HK-2 (cell line): ENCODE measurements at regions not wholly inside any gene's neighbourhood (a gene's known extent, or its start where the extent isn't known, plus 50 kb on each side); places are given as distances from the start of the nearest gene placed in this dataset.
"Not testable (repeated sequence)": the region's sequence is repeated elsewhere in the genome, so short reads cannot be mapped to it uniquely, and the experiment has no call there.

Experiments
- DNase-seq: peaks from one replicate; pipeline ENCODE4 v3.0.0-alpha.2; 2018; ENCODE audit not compliant: unreplicated experiment

DNA sequence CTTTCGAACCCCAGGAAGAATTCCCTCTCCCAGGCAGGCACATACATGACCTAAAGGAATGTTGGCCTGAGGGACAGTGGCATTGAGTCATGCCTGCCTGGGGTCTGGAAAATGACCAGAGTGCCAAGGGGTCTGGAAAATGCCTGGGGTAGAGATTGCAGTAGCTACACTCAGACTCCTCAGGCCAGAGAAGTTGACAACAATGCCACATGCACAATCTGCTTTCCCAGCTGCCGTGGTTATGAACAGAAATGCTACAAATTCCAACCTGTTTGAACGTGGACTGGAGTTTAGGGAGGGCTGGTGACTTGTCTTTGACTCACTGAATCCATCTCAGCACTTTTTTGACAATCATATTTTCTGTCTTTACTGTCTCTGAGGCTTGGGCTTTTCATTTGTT lies 250.0 kb downstream of the ABCC12 start:
- no peak for DNase-seq

DNA sequence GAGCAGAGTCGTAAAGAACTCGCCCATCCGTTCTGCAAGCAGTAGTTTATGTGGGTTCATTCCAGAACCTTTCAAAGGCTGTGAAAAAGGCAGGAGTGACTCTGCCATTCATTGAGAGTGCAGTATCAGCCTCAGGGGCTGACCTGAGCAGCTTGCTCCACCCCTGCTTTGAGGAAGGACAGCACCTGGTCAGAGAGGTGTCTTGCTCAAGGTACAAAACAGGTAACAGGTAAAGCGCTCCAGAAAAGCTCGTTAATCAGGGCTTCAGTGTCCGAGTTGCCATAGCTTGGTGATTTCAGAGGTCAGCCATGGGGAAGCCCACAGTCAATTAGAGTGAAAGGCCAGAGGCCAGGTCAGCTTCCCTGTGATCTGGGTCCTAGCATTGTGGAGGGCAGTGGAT lies 251.1 kb downstream of the ABCC12 start:
- no peak for DNase-seq

DNA sequence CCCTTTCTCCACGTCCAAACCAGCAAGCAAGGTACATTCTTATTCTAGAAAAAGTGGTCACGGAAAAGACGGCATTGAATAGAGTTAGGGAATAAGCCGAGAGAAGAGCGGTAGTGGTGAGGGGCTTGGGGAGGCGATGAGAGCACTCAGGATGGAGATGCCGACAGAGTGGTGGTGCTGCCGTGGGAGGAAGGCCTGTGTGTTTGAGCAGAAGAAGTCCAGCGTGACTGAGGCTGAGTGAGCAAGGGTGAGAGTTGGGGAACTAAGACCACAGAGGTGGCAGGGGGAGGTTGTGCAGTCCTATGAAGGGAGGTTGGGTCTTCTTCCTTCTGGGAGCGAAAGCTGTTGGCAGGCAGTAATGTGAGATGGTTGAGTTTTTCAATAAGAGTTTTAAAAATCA lies 252.3 kb downstream of the ABCC12 start:
- no peak for DNase-seq

DNA sequence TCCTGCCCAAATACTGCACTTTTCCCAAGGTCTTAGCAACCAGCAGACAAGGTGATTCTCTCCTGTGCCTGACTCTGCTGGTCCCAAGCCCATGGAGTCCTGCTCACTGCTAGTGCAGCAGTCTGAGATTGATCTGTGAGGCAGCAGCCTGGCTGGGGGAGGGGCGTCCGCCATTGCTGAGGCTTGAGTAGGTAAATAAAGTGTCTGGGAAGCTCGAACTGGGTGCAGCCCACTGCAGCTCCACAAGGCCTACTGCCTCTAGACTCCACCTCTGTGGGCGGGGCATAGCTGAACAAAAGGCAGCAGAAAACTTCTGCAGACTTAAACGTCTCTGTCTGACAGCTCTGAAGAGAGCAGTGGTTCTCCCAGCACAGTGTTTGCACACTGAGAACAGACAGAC lies 258.7 kb downstream of the ABCC12 start:
- not testable (repeated sequence) for DNase-seq

DNA sequence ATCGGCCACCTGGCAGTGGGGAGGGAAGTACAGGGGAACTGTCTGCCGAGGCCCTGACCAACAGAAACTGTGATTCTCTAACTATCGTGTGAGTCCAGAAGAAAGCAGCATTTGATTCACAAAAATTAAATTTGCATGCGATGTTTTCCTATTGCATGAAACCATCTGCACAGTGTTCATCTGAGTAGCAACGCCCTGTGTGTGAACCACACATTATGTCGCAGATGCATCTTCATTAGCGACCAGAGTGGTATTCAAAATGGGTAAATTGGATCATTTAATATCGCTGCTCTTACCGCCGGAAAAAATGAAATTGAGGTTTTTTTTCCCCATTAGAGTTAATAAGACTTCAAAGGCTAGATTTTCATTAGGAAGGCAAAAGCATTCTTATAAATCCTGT lies 260.6 kb downstream of the ABCC12 start:
- DNase-seq: no peak

DNA sequence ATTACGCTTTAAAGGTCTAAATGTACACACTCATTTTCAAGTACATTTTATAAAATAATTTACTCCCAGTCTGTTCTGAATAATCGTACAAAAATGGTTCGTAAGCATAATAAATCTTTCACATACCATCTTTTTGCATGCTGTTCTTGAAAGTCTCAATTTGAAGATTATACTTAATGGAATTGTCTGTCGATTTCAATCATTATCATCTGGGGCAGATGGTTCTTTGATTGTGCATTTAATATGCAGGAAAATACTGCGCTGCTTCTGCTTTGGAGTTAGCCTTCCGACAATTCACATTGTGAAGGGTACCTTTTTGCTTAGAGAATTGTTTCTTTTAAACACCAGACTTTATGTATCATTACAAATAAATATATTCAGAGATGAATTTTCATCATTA lies 262.8 kb downstream of the ABCC12 start:
- no peak for DNase-seq

DNA sequence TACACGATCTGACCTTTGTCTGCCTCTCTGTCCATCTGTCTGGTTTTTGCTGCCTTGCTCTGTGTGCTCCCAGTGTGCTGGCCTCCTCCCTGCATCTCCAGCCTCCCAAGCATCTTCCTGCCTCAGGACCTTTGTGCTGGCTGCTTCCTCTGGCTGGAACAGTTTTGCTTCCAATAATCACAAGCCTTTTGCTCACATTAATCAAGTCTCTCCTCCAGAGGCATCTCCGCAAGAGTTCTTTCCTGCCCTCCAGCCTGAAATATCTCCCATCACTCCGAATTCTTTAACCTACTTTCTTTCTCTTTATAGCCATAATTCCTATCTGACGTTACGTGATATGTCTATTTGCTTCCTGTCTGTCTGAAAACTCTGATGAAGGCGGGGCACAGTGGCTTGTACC lies 267.1 kb downstream of the ABCC12 start:
- DNase-seq: no peak

DNA sequence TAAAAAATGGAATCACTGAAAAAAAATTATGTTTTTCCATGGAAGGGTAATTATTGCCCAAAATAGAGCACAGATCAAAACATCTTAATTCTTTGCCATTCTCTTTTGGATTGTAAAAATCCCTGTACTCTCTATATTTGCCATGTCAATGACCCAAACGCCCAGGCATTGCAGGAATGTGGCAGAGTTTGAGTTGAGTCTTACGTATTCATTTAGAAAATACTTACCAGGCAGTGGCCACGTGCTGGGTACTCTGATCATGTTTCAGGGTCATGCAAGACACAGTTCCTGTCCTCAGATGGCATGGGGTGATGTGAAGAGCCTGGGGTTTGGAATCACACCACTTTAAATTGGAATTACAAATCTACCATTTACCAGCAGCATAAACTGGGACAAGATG lies 267.7 kb downstream of the ABCC12 start:
- DNase-seq: peak; percentile 31

DNA sequence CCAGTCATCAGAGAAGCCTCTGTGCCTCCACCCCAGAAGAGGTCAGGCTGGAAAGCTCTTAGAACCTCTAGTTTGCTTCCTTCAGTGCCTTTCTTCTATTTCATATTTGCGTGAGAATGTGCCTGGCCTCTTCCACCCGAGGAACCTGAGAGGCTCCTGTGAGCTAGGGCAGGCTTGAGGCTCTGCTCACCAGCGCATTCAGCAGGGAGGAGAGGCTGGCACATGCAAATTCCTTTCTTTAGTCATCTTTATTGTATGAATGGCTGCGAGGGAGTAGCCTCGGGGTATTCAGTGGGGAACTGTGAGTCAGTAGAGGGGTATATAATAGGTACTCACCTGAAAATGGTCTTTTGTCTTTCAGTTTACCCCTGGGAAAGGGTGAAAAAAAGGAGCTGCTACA lies 268.3 kb downstream of the ABCC12 start:
- peak; percentile 14 for DNase-seq

DNA sequence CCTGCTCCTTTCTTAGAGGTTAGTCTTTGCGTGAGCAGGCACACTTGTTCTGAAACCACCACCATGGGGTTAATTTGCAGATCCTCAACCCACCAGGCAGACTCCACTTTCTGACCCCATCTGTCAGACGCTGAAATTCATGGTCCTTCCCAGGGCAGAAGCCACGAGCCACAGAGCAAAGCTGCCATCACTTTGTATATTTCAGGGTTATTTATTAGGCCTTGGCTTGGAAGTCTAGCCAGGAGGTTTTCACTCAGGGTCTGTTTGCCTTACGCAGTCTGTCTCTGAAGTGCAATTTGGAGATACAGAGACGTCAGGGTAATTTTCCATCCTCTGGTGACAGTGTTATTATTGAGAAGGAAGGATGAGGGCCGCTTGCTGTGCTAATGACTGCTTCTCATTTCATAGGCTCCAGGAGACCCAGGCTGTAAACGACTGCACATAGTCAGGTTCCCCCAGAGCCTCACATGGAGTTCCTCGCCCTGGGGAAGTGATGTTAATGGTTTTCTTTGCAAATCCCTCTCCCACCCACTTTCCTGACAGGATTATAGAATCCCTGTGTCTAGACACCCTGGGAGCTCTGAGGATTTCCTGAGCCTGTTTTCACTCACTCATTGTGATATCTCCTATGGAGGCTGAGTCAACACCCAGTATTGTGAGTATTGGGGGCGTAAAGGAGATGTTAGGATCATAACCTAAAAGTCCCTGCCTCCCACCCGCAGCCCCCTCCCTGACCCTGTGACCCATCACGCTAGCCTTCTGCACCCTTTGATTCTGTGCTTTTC lies 269.0 kb downstream of the ABCC12 start:
- no peak for DNase-seq

DNA sequence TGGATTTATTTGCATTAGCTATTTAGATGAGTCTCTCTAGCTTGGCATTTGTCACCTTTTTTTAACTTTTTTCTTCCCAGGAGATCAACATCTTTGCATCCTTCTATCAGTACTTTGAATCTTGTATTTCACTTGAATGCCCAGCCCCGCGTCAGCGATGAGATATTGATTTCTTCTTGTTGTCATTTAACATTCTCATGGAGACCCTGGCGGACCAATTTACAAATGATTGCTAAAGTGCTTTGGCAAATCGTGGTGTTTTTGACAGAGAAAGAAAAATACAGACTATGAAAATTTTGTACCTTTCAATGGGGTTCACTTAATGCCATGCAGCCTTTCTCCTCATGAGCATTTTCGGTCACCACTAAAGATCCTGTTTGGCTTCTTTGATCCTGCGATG lies 269.7 kb downstream of the ABCC12 start:
- no peak for DNase-seq

DNA sequence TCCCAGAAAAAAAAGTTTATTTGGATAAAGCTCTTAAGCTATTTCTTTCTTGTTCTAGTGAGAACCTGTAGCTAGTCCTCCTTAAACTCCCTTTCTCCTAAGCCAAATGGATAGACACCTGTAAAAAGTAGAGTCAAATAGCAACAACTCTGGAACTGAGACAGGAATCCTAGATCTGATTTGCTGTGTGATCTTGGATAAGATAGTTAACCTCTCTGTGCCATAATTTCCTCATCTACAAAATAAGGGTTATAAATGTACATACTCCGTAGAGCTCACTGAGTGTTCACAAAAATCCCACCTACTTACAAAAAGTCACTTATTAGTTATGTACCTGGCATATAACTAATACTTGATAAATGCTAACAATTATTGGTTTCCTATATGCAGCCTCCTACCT lies 270.3 kb downstream of the ABCC12 start:
- no peak for DNase-seq

DNA sequence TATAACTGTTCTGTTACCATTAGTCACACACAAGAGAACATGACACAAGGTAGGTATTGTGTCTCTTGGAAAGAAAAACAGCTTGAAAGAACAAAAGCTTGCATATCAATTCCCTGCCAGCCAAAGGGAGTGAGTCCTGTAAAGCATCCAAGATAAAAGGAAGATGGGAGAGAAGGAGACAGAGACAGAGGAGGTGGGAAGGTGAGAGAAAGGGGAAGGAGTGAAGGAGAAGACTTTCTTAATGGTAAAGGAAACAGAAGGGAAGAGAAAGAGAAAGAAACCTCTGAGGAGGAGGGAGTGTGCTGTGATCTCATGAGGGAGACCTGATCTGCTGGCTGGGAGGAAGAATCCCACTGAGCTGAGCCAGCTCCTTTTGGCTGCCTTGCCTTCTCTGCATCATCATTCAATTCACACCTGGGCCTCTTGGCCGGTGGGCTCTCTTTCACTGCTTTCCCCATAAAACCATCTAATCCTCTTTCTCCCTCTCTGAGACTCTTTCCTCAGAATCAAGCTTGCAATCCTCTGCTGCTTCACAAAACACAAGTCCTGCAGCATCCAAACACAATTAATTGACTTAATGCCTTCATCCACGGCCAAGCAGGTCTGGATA lies 271.6 kb downstream of the ABCC12 start:
- DNase-seq: no peak

DNA sequence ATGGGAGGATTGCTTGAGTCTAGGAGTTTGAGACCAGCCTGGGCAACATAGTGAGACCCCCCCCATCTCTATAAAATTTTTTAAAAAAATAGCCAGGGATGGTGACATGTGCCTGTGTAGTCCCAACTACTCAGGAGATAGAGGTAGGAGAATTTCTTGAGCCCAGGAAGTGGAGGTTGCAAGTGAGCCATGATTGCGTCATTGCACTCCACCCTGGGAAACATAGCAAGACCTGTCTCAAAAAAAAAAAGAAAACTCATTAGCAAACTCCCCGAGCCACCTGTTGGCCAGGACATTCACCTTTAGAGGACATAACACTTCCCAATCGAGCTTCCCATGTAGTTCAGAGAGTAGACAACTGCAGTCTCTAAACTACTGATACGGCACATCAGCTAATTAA lies 274.2 kb downstream of the ABCC12 start:
- no peak for DNase-seq

DNA sequence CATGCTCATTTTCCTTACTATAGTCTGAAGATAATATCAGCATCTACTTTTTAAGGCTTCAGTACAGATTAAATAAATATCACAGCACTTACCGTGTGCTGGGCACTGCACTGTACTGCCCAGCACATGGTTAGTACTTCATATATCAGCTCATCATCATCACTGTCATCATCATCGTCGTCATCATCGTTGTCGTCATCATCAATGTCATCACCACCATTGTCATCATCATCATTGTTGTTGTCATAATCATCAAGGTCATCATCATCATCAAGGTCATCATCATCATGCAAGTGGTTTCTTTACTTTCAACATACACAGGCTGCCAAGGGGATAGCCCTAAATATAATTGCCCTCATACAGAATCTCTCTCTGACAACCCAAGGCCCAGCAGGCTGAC lies 275.1 kb downstream of the ABCC12 start:
- DNase-seq: no peak

DNA sequence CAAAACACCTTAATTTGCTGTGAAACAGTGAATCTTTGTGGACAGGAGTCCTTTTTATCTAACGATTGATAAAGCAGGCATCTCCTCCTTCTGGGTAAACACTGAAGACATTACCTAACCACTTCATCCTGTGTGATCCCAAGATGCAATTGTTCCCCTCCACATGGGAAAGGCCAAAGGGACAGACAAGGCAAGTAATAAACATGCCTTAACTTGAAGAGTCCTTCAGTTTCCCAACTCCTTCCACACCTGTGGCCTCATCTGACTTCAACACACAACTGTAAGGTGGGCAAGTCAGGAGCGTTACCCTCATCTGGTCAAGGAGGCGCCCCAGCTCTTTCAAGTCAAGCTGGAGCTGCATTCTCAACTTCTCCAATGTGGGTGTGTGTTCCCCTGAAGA lies 278.6 kb downstream of the ABCC12 start:
- no peak for DNase-seq

DNA sequence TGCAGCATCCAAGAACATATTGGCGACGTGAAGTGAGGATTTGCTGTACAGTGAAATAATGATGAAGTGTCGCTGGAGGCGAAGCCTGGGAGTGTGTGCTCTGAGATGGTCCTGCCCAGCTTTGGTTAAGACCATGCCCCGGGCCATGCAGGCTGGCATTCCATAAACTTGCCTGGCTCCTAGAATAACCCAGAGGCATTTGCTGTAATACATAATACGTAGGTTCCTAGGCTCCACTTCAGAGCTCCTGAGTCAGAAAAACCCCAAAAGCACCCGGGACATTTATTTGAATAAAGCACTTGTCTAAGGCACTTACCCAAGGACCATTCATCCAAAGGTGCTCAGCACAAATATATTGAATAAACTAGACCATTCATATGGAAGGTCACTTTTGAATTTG lies 279.3 kb downstream of the ABCC12 start:
- no peak for DNase-seq

DNA sequence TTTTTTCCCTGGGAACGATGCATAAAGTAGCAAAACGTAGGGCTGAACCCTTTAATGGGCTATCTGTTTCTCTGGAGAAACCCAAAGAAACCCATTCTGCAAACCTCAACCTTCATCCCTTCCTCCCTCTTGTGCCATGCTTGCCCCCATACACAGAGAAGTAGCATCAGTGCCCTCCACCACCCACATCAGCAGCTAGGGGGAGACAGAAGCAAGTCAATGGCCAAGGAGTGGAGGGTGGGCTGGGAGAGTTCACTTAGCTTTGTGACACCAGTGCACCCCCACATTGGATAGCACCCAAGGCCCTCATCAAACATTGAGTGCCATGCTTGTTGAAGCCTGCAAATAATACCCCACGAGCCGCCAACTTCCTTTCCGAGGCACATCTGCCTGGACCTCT lies 282.4 kb downstream of the ABCC12 start:
- no peak for DNase-seq

DNA sequence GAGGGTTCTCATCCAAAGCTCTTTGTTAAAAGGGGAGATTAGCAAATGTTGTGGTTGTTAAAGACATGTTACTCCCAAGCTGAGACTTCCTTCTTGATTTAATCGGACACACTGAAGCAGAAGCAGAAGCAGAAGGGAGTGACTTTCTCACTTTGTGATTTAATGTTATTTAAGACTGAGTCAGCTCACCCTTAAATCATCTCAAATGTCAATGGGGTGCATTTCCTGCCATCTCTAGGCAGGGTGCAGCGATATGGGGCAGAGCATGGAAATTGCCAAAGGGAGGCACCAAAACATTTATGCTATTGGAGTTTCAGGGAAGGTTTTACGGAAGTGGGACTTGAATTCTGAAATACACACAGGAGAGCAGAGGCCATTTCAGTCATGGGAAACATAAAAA lies 283.6 kb downstream of the ABCC12 start:
- DNase-seq: no peak

DNA sequence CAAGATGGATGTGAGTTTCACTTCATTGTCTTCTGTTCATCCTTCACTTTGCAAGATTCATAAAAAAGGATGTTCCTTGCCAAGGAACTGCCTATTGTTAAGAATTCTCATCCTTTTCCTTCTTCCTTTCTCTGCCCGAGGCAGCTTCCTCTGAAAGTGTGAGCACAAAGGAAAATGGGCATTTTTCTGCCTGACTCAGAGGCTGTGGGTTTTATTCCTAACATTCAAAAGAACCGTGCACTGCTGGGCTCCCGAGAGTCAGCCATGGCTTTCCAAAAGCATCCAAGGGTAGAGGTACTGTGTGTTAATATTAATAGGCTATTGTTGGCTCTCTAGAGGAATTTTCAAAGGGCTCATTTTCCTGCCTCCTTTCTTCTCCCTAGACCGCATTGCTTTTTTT lies 289.4 kb downstream of the ABCC12 start:
- no peak for DNase-seq

DNA sequence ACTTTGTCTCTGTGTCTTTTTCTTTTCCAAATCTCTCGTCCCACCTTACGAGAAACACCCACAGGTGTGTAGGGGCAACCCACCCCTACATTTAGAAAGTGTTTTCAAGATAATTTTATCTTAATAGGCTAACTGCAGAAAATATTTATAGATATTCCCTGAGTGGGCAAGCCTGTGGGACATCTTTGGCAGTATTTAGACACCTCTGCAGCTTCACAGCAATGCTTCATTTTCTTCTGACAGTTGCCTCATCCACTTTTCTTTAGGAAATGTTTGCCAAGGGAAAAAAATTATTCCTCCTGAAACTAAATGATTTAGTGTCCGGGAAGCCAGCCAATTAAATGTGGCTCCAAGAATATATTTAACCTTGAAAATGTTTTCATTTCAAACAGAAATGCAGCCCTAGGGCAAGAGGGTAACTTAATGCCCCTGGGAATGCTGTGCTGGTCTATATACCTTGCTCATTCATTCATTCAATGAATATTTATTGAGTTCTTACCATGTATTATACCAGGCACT lies 290.4 kb downstream of the ABCC12 start:
- no peak for DNase-seq

DNA sequence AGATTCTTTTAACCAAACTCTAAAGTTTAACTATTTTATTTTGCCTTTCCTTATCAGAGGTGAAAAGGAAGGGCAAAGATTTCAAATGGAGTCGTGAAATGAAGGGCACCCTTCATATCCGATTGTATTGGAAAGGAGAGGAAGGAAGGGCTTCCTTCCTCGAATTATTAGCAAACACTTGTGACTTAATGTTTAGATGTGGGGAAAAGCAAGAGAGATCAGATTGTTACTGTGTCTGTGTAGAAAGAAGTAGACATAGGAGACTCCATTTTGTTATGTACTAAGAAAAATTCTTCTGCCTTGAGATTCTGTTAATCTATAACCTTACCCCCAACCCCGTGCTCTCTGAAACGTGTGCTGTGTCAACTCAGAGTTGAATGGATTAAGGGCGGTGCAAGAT lies 291.5 kb downstream of the ABCC12 start:
- DNase-seq: not testable (repeated sequence)

DNA sequence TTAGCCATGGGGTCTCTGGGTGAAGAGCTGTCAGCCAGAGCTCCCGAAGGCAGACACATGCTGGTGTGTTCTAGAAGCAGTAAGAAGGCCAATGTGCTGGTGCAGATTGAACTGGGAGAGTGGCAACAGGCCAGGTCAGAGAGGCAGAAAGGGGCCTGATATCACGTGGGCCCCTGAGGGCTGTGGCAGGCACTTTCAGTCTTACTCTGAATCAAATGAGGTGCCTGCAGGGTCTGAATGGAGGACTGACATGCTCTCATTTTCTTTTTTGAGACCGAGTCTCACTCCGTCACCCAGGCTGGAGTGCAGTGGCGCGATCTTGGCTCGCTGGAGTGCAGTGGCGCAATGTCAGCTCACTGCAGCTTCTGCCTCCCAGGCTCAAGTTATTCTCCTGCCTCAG lies 293.8 kb downstream of the ABCC12 start:
- DNase-seq: no peak
